Lower leg skin (tissue), 4 donors: ENCODE measurements at regions not wholly inside any gene's neighbourhood (a gene's known extent, or its start where the extent isn't known, plus 50 kb on each side); places are given as distances from the start of the nearest gene placed in this dataset.

Source experiments
- DNase-seq, 2 donors: peaks; one replicate each; pipeline ENCODE4 v3.0.0-alpha.2; 2019; ENCODE audit warnings: low spot score in 2 of 2
- H3K4me3 ChIP-seq: fragments of 200-600 bp; sonication (generic); 2 replicates; pipeline ENCODE4 v1.5.1; 2017; ENCODE audit warnings: mild to moderate bottlenecking, low read depth; ENCODE audit not compliant: poor library complexity, severe bottlenecking
- POLR2A ChIP-seq, 2 donors: fragments of 450-650 bp; IDR thresholded peaks; one replicate each; pipeline ENCODE4 v1.6.1; 2016 to 2017; ENCODE audit warnings: antibody characterized with exemption in 2 of 2, mild to moderate bottlenecking in 1 of 2, moderate library complexity in 1 of 2
- WGBS, 2 donors: methylation state at CpG; one replicate each; pipeline ENCODE4 v1.1.5; 2018; 5-methylcytosine and 5-hydroxymethylcytosine counted together
- intact Hi-C: fragments of 100-400 bp; cut with DNase I; formaldehyde crosslinking; loops from one replicate; pipeline ENCODE4 v1.15.0; 2023; ENCODE audit warnings: low total_unique reads
- TF ChIP-seq, protein P1 (sequence below), 3 donors: fragments of 450-650 bp; IDR thresholded peaks; one replicate each; pipeline ENCODE4 v1.5.1; 2016; ENCODE audit warnings: antibody characterized with exemption in 3 of 3, mild to moderate bottlenecking in 3 of 3, moderate library complexity in 2 of 3

DNA sequence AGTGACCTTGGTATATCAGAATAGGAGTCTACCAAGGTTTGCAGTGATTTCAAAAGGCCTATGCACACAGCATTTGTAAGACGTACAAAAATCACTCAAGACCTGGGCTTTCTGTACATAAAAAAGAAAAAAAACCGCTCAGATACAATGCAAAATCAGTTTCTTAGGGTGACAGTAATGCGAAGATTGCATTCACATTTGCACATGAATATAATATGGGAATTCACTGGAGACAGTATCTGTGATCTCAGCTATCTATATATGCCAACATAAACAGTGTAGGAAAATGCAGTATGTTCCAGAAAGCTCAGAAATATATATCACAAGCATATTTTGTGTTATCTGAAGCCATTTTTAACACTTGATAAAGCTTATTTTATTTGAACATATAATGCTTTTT, 176.4 kb upstream of the MYOCD start:
- DNase-seq, result no peak
- intact Hi-C loops, result no loop called here
- H3K4me3 ChIP-seq, result no peak overlapping the region
- 69 to 79% methylated on average over 3 of the region's 3 CpGs for WGBS, 2 donors
- TF ChIP-seq, protein P1, sequence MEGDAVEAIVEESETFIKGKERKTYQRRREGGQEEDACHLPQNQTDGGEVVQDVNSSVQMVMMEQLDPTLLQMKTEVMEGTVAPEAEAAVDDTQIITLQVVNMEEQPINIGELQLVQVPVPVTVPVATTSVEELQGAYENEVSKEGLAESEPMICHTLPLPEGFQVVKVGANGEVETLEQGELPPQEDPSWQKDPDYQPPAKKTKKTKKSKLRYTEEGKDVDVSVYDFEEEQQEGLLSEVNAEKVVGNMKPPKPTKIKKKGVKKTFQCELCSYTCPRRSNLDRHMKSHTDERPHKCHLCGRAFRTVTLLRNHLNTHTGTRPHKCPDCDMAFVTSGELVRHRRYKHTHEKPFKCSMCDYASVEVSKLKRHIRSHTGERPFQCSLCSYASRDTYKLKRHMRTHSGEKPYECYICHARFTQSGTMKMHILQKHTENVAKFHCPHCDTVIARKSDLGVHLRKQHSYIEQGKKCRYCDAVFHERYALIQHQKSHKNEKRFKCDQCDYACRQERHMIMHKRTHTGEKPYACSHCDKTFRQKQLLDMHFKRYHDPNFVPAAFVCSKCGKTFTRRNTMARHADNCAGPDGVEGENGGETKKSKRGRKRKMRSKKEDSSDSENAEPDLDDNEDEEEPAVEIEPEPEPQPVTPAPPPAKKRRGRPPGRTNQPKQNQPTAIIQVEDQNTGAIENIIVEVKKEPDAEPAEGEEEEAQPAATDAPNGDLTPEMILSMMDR (IDR thresholded peaks at IDR 0.05), result no peak
- TF ChIP-seq POLR2A (IDR thresholded peaks at IDR 0.05), result no peak

DNA sequence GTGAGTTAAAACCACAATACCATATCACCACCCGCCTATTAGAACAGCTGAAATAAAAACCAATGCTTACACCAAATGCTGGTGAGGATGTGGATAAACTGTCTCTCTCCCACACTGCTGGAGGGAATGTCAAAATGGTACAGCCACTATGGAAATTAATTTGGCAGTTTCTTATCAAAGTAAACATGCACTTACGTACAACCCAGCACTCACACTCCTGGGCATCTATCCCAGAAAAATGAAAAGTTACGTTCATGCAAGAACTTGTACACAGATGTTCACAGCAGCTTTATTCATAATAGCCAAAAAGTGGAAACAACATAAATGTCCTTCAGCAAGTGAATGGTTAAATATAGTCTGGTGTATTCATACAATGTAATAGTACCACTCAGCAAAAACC, 173.2 kb upstream of the MYOCD start:
- intact Hi-C loops, result no loop called here
- no peak for TF ChIP-seq POLR2A (IDR thresholded peaks at IDR 0.05)
- TF ChIP-seq, protein P1 (IDR thresholded peaks at IDR 0.05), result no peak
- no peak overlapping the region for H3K4me3 ChIP-seq
- DNase-seq, result no peak
- WGBS, 2 donors, result 36 to 39% methylated on average over 3 of the region's 3 CpGs

GRCh38 chr17:12505866-12506265, 159.8 kb upstream of the MYOCD start:
- intact Hi-C loops, result no loop called here
- 32 to 38% methylated on average over 2 of the region's 2 CpGs for WGBS, 2 donors

DNA sequence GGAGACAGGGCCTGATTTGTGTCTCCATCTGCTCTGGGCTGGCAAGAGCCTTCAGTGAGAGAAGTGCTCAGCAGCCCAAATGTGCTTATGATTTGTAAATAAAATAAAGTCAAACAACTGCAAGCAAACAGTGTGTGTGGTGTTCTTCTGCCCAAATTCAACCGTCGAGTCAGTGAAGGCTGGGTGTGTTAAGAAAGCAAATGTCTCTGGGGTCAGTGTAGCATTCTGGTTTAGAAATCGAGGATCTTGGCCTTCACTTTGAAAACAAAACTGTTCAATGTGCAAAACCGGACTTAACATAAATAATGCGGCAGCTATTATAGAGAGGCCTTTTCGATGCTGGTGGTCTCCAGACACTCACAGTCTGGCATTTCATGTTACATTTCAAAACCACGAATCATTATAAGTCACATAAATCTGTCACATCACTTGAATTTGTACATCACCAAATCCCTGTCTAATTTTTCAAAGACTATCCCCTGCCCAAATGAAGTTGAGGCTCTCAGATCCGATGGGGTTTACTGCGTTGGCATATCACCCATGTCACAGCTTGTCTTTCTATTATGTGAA, 158.6 kb upstream of the MYOCD start:
- no peak overlapping the region for H3K4me3 ChIP-seq
- 78 to 82% methylated on average over 9 of the region's 9 CpGs for WGBS, 2 donors
- DNase-seq, result no peak
- TF ChIP-seq, protein P1 (IDR thresholded peaks at IDR 0.05), result no peak
- no peak for TF ChIP-seq POLR2A (IDR thresholded peaks at IDR 0.05)
- intact Hi-C loops, result no loop called here

More at GRCh38 chr17:12505866-12506265, 159.8 kb upstream of the MYOCD start:
- TF ChIP-seq, protein P1 (IDR thresholded peaks at IDR 0.05), result no peak
- TF ChIP-seq POLR2A (IDR thresholded peaks at IDR 0.05), result no peak
- no peak for DNase-seq
- no peak overlapping the region for H3K4me3 ChIP-seq

DNA sequence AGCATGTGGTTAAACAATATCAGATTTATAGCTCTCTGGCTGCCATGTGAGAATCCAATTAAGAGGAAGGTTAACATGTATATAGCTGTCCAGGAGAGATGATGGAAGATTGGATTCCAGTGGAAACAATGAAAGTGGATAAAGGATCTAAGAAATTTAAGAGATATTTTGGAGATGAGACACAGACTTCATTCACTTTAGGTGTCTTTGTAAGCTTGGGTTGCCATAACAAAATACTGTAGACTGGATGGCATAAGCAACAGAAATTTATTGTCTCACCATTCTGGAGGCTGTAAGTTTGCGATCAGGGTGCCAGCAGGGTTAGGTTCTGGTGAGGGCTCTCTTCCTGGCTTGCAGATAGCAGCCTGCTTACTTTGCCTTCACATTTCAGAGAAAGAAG, 155.9 kb upstream of the MYOCD start:
- TF ChIP-seq, protein P1 (IDR thresholded peaks at IDR 0.05), result no peak
- TF ChIP-seq POLR2A (IDR thresholded peaks at IDR 0.05), result no peak
- no peak overlapping the region for H3K4me3 ChIP-seq
- intact Hi-C loops, result no loop called here
- 83 to 95% methylated on average over 1 of the region's 1 CpG for WGBS, 2 donors
- no peak for DNase-seq

DNA sequence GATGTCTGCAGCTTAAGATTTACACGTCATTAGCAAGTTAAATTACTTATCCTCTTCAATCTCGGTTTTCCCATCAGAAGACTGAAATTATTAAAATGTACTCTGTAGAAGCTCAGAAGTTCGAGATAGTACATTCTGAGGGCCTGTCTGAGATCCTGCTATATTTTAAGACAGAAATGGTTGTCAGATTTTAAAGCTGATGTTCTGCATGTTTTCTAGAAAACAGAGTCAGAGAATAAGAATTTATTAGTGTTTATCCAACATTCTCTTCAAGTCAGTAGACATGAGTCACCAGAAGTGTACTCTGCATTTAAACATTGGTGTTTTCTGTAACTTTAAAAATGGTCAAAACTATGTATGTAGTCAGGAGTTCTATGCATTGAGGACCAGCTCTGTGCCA, 155.2 kb upstream of the MYOCD start:
- TF ChIP-seq, protein P1 (IDR thresholded peaks at IDR 0.05), result no peak
- no peak for TF ChIP-seq POLR2A (IDR thresholded peaks at IDR 0.05)
- DNase-seq, result no peak
- intact Hi-C loops, result no loop called here
- WGBS, 2 donors, result 71 to 72% methylated on average over 3 of the region's 3 CpGs
- H3K4me3 ChIP-seq, result no peak overlapping the region
